H9 (cell line): ENCODE measurements at regions not wholly inside any gene's neighbourhood (a gene's known extent, or its start where the extent isn't known, plus 50 kb on each side); places are given as distances from the start of the nearest gene placed in this dataset.

Source experiments
- DNase-seq: peaks from one replicate; pipeline ENCODE4 v3.0.0-alpha.2; 2017
- H2AFZ ChIP-seq: one replicate; pipeline ENCODE4 v1.6.1; 2013; ENCODE audit warnings: mild to moderate bottlenecking, low read length, control low read depth, moderate library complexity
- H2AK5ac ChIP-seq: 2 replicates; pipeline ENCODE4 v1.6.1; 2013; ENCODE audit warnings: low read length, control low read depth, mixed read lengths; ENCODE audit not compliant: insufficient read length
- H2BK120ac ChIP-seq: one replicate; pipeline ENCODE4 v1.6.1; 2013; ENCODE audit warnings: low read depth, mild to moderate bottlenecking, low read length, control low read depth, inconsistent platforms; ENCODE audit not compliant: poor library complexity, severe bottlenecking
- H2BK12ac ChIP-seq: 2 replicates; pipeline ENCODE4 v1.6.1; 2013; ENCODE audit warnings: low read length, control low read depth, mixed read lengths, low read depth; ENCODE audit not compliant: insufficient read length
- H2BK15ac ChIP-seq: 2 replicates; pipeline ENCODE4 v1.6.1; 2013; ENCODE audit warnings: low read depth, low read length, control low read depth
- H2BK20ac ChIP-seq: one replicate; pipeline ENCODE4 v1.6.1; 2013; ENCODE audit warnings: low read depth, mild to moderate bottlenecking, low read length, control low read depth, inconsistent platforms; ENCODE audit not compliant: poor library complexity, severe bottlenecking
- H2BK5ac ChIP-seq: 2 replicates; pipeline ENCODE4 v1.6.1; 2013; ENCODE audit warnings: low read length, control low read depth, mixed read lengths; ENCODE audit not compliant: insufficient read length
- H3K14ac ChIP-seq: 2 replicates; pipeline ENCODE4 v1.6.1; 2013; ENCODE audit warnings: low read length, control low read depth; ENCODE audit not compliant: insufficient read depth
- H3K18ac ChIP-seq: 2 replicates; pipeline ENCODE4 v1.6.1; 2013; ENCODE audit warnings: low read depth, mild to moderate bottlenecking, mixed read lengths, low read length, control low read depth; ENCODE audit not compliant: insufficient read length
- H3K23ac ChIP-seq: 2 replicates; pipeline ENCODE4 v1.6.1; 2013; ENCODE audit warnings: low read length, control low read depth, mixed read lengths, low read depth; ENCODE audit not compliant: insufficient read length
- H3K23me2 ChIP-seq: 2 replicates; pipeline ENCODE4 v1.6.1; 2013; ENCODE audit warnings: low read depth, mild to moderate bottlenecking, mixed read lengths, low read length, control low read depth; ENCODE audit not compliant: insufficient read length, poor library complexity, severe bottlenecking
- H3K27ac ChIP-seq: 2 replicates; pipeline ENCODE4 v1.5.1; 2013; ENCODE audit warnings: low read length, control low read depth, mixed read lengths, low read depth; ENCODE audit not compliant: insufficient read length
- H3K27me3 ChIP-seq: 2 replicates; pipeline ENCODE4 v1.6.1; 2013; ENCODE audit warnings: low read length, control low read depth, inconsistent platforms; ENCODE audit not compliant: insufficient read depth
- H3K4ac ChIP-seq: 2 replicates; pipeline ENCODE4 v1.6.1; 2013; ENCODE audit warnings: low read depth, mild to moderate bottlenecking, control low read depth, inconsistent platforms, low read length, moderate library complexity
- H3K4me1 ChIP-seq: 2 replicates; pipeline ENCODE4 v1.6.1; 2013; ENCODE audit warnings: low read length, control low read depth, inconsistent platforms; ENCODE audit not compliant: insufficient read depth
- H3K4me2 ChIP-seq: 2 replicates; pipeline ENCODE4 v1.6.1; 2013; ENCODE audit warnings: low read length, control low read depth, mixed read lengths; ENCODE audit not compliant: insufficient read length, insufficient read depth
- H3K56ac ChIP-seq: 2 replicates; pipeline ENCODE4 v1.6.1; 2013; ENCODE audit warnings: low read depth, mild to moderate bottlenecking, mixed read lengths, low read length, control low read depth; ENCODE audit not compliant: insufficient read length
- H3K79me1 ChIP-seq: 2 replicates; pipeline ENCODE4 v1.6.1; 2013; ENCODE audit warnings: low read depth, mild to moderate bottlenecking, moderate library complexity, low read length, control low read depth, inconsistent platforms; ENCODE audit not compliant: insufficient read depth, poor library complexity, severe bottlenecking
- H3K79me2 ChIP-seq: 2 replicates; pipeline ENCODE4 v1.6.1; 2013; ENCODE audit warnings: low read length, control low read depth, inconsistent platforms; ENCODE audit not compliant: insufficient read depth
- H3K9ac ChIP-seq: 2 replicates; pipeline ENCODE4 v1.6.1; 2013; ENCODE audit warnings: low read length, control low read depth, mixed read lengths; ENCODE audit not compliant: insufficient read length; ENCODE audit errors: extremely low read depth
- H3K9me3 ChIP-seq: one replicate; pipeline ENCODE4 v1.6.1; 2013; ENCODE audit warnings: low read depth, low read length, inconsistent platforms; ENCODE audit not compliant: control insufficient read depth
- H3T11ph ChIP-seq: one replicate; pipeline ENCODE4 v1.6.1; 2013; ENCODE audit warnings: mild to moderate bottlenecking, low read length, control low read depth, inconsistent platforms
- H4K20me1 ChIP-seq: one replicate; pipeline ENCODE4 v1.6.1; 2013; ENCODE audit not compliant: control insufficient read depth, insufficient read length, insufficient read depth
- H4K5ac ChIP-seq: 2 replicates; pipeline ENCODE4 v1.6.1; 2013; ENCODE audit warnings: low read depth, mild to moderate bottlenecking, mixed read lengths, low read length, control low read depth; ENCODE audit not compliant: insufficient read length
- H4K8ac ChIP-seq: replicated peaks from 2 replicates; pipeline ENCODE4 v1.6.1; 2013; ENCODE audit warnings: low read length, control low read depth, mixed read lengths, low read depth; ENCODE audit not compliant: insufficient read length
- H4K91ac ChIP-seq: 2 replicates; pipeline ENCODE4 v1.6.1; 2013; ENCODE audit warnings: low read depth, mild to moderate bottlenecking, moderate library complexity, mixed read lengths, low read length, control low read depth; ENCODE audit not compliant: insufficient read length
- H3K27ac Mint-ChIP-seq, 3 experiments: 2 replicates in 2 of 3; 3 replicates in 1 of 3; pipeline ENCODE4 v1.8.0; 2020 to 2021; ENCODE audit warnings: mixed read lengths in 3 of 3, mild to moderate bottlenecking in 1 of 3, moderate library complexity in 1 of 3
- H3K27me3 Mint-ChIP-seq: 2 replicates; pipeline ENCODE4 v1.8.0; 2021; ENCODE audit warnings: low read depth, mild to moderate bottlenecking, moderate library complexity, mixed read lengths
- H3K36me3 Mint-ChIP-seq, 3 experiments: 2 replicates in 2 of 3; 3 replicates in 1 of 3; pipeline ENCODE4 v1.8.0; 2020 to 2021; ENCODE audit warnings: low read depth in 3 of 3, mixed read lengths in 3 of 3; ENCODE audit not compliant: insufficient read depth in 1 of 3
- H3K4me1 Mint-ChIP-seq, 2 experiments: 2 replicates each; pipeline ENCODE4 v1.8.0; 2020; ENCODE audit warnings: mixed read lengths in 2 of 2
- H3K4me3 Mint-ChIP-seq, 2 experiments: 2 replicates in 1 of 2; 3 replicates in 1 of 2; pipeline ENCODE4 v1.8.0; 2020 to 2021; ENCODE audit warnings: mild to moderate bottlenecking in 2 of 2, mixed read lengths in 2 of 2, moderate library complexity in 1 of 2
- H3K9me3 Mint-ChIP-seq, 2 experiments: 2 replicates in 1 of 2; 3 replicates in 1 of 2; pipeline ENCODE4 v1.8.0; 2020; ENCODE audit warnings: mild to moderate bottlenecking in 2 of 2, mixed read lengths in 2 of 2, moderate library complexity in 1 of 2
- WGBS: extraction: QIAGEN DNeasy Blood & Tissue Kit; methylation state at CpG from one replicate; pipeline ENCODE4 v1.1.7; 2013; ENCODE audit warnings: missing lambda C conversion rate, low lambda C conversion rate, mixed read lengths; ENCODE audit not compliant: insufficient read length; ENCODE audit errors: extremely low coverage; 5-methylcytosine and 5-hydroxymethylcytosine counted together
- TF ChIP-seq, protein P1 (sequence below): fragments of 200-600 bp; sonication (generic); conservative IDR thresholded peaks from 3 replicates; pipeline ENCODE4 v1.8.0; 2021; ENCODE audit warnings: antibody characterized with exemption, mild to moderate bottlenecking

DNA sequence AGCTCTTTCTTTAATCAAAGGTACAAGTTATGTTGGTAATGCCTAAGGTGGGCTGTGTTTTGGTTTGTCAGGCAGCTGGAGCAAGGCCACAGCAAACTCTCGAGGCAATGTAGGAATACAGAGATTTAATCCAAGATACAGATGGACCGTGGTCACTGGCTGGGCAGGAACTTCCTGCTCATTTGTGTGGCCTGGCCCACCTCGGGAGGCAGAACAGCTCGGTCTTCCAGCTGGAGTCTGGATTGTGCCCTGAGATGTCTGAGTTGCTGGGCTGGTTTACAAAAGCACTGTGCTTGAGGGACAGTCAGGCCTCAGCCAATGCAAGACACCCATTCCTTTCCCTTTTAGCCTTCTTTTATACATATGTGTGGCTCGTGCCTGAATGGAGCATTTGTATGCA is 506.1 kb upstream of the SALL3 start:
- Histone ChIP-seq H3K27ac (no peak overlapping the region), H4K91ac (no peak overlapping the region), H3K9ac (no peak overlapping the region), H2BK120ac (no peak overlapping the region), H2BK20ac (no peak overlapping the region), H4K20me1 (no peaks in the 10 kb centered on the region), H3T11ph (no peak overlapping the region), H3K23me2 (no peaks in the 10 kb centered on the region), H3K27me3 (no peaks in the 10 kb centered on the region), H3K4ac (no peak overlapping the region), H2AFZ (no peak overlapping the region), H3K4me1 (no peaks in the 10 kb centered on the region; the same call in 1 of the 2 replicates), H3K18ac (no peak overlapping the region), H4K5ac (no peak overlapping the region), H2BK12ac (no peak overlapping the region), H4K8ac (no peak overlapping the region), H3K9me3 (no peaks in the 10 kb centered on the region), H3K79me1 (no peaks in the 10 kb centered on the region), H2BK5ac (no peak overlapping the region), H3K79me2 (no peaks in the 10 kb centered on the region), H2AK5ac (no peak overlapping the region), H3K4me2 (no peak overlapping the region), H3K56ac (no peak overlapping the region), H2BK15ac (no peak overlapping the region), H3K23ac (no peak overlapping the region), H3K14ac (no peak overlapping the region)
- WGBS, result no CpG with 5 or more reads among the region's 5 CpGs
- Mint-ChIP-seq H3K27me3 (peaks cover 3% of the 10 kb centered on the region; the same call in 1 of the 2 replicates), H3K36me3 (no peaks in the 10 kb centered on the region; a peak in 1 of 7 replicates), H3K4me1 (peaks cover 5 to 6% of the 10 kb centered on the region in 2 experiments; a peak in 3 of 4 replicates), H3K4me3 (no peak overlapping the region), H3K9me3 (no peaks in the 10 kb centered on the region; a peak in 2 of 5 replicates), H3K27ac (no peak overlapping the region)
- DNase-seq, result no peak
- TF ChIP-seq, protein P1, sequence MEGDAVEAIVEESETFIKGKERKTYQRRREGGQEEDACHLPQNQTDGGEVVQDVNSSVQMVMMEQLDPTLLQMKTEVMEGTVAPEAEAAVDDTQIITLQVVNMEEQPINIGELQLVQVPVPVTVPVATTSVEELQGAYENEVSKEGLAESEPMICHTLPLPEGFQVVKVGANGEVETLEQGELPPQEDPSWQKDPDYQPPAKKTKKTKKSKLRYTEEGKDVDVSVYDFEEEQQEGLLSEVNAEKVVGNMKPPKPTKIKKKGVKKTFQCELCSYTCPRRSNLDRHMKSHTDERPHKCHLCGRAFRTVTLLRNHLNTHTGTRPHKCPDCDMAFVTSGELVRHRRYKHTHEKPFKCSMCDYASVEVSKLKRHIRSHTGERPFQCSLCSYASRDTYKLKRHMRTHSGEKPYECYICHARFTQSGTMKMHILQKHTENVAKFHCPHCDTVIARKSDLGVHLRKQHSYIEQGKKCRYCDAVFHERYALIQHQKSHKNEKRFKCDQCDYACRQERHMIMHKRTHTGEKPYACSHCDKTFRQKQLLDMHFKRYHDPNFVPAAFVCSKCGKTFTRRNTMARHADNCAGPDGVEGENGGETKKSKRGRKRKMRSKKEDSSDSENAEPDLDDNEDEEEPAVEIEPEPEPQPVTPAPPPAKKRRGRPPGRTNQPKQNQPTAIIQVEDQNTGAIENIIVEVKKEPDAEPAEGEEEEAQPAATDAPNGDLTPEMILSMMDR, result no peak
